ENCODE measurements at regions not wholly inside any gene's neighbourhood (a gene's known extent, or its start where the extent isn't known, plus 50 kb on each side); places are given as distances from the start of the nearest gene placed in this dataset.

- no peaks in the 10 kb centered on the region for H3K4me1 Mint-ChIP-seq (ENCODE audit: unreplicated experiment)
- H3K9me3 Mint-ChIP-seq (ENCODE audit: unreplicated experiment) = no peaks in the 10 kb centered on the region
- H3K36me3 Mint-ChIP-seq (ENCODE audit: unreplicated experiment) = no peaks in the 10 kb centered on the region
- no peak overlapping the region for H3K4me3 Mint-ChIP-seq (ENCODE audit: unreplicated experiment)
- no peak for DNase-seq (ENCODE audit: extremely low spot score, unreplicated experiment)
- no peaks in the 10 kb centered on the region for H3K27me3 Mint-ChIP-seq (ENCODE audit: unreplicated experiment)
- H3K27ac Mint-ChIP-seq (ENCODE audit: unreplicated experiment) = no peak overlapping the region
- no peak for TF ChIP-seq CTCF (IDR thresholded peaks at IDR 0.05)
Measured at GRCh38 chr4:24116107-24116506, 226.3 kb upstream of the PPARGC1A start.

GRCh38 chr4:24114919-24115500 is 225.2 kb upstream of the PPARGC1A start:
- Mint-ChIP-seq H3K27me3 (ENCODE audit: unreplicated experiment) (no peaks in the 10 kb centered on the region), H3K27ac (ENCODE audit: unreplicated experiment) (no peak overlapping the region), H3K9me3 (ENCODE audit: unreplicated experiment) (no peaks in the 10 kb centered on the region), H3K36me3 (ENCODE audit: unreplicated experiment) (no peaks in the 10 kb centered on the region), H3K4me3 (ENCODE audit: unreplicated experiment) (no peak overlapping the region), H3K4me1 (ENCODE audit: unreplicated experiment) (no peaks in the 10 kb centered on the region)
- TF ChIP-seq CTCF (IDR thresholded peaks at IDR 0.05) = no peak
- no peak for DNase-seq (ENCODE audit: extremely low spot score, unreplicated experiment)

- Mint-ChIP-seq H3K4me1 (ENCODE audit: unreplicated experiment) (no peaks in the 10 kb centered on the region), H3K27me3 (ENCODE audit: unreplicated experiment) (no peaks in the 10 kb centered on the region), H3K9me3 (ENCODE audit: unreplicated experiment) (no peaks in the 10 kb centered on the region), H3K4me3 (ENCODE audit: unreplicated experiment) (no peak overlapping the region), H3K27ac (ENCODE audit: unreplicated experiment) (no peak overlapping the region), H3K36me3 (ENCODE audit: unreplicated experiment) (no peaks in the 10 kb centered on the region)
- TF ChIP-seq CTCF (IDR thresholded peaks at IDR 0.05) = no peak
- no peak for DNase-seq (ENCODE audit: extremely low spot score, unreplicated experiment)
Measured at GRCh38 chr4:24114444-24114843, 224.6 kb upstream of the PPARGC1A start.

GRCh38 chr4:24112466-24112865 is 222.6 kb upstream of the PPARGC1A start:
- no peak for DNase-seq (ENCODE audit: extremely low spot score, unreplicated experiment)
- H3K9me3 Mint-ChIP-seq (ENCODE audit: unreplicated experiment) = no peaks in the 10 kb centered on the region
- no peaks in the 10 kb centered on the region for H3K36me3 Mint-ChIP-seq (ENCODE audit: unreplicated experiment)
- no peak for TF ChIP-seq CTCF (IDR thresholded peaks at IDR 0.05)
- no peak overlapping the region for H3K27ac Mint-ChIP-seq (ENCODE audit: unreplicated experiment)
- no peak overlapping the region for H3K4me3 Mint-ChIP-seq (ENCODE audit: unreplicated experiment)
- H3K4me1 Mint-ChIP-seq (ENCODE audit: unreplicated experiment) = no peaks in the 10 kb centered on the region
- H3K27me3 Mint-ChIP-seq (ENCODE audit: unreplicated experiment) = no peaks in the 10 kb centered on the region

GRCh38 chr4:24108567-24108966 is 218.7 kb upstream of the PPARGC1A start:
- Mint-ChIP-seq H3K36me3 (ENCODE audit: unreplicated experiment) (no peaks in the 10 kb centered on the region), H3K27me3 (ENCODE audit: unreplicated experiment) (no peaks in the 10 kb centered on the region), H3K4me3 (ENCODE audit: unreplicated experiment) (no peak overlapping the region), H3K4me1 (ENCODE audit: unreplicated experiment) (peaks cover 26% of the 10 kb centered on the region), H3K27ac (ENCODE audit: unreplicated experiment) (no peak overlapping the region), H3K9me3 (ENCODE audit: unreplicated experiment) (no peaks in the 10 kb centered on the region)
- TF ChIP-seq CTCF (IDR thresholded peaks at IDR 0.05) = no peak
- no peak for DNase-seq (ENCODE audit: extremely low spot score, unreplicated experiment)

Measured in osteocyte (in vitro differentiated cells).